H1 (cell line): ENCODE measurements at regions not wholly inside any gene's neighbourhood (a gene's known extent, or its start where the extent isn't known, plus 50 kb on each side); places are given as distances from the start of the nearest gene placed in this dataset.

Experiments used
- CTCF ChIA-PET: fragments of 300-600 bp; sonication (Branson Sonifier 250); formaldehyde crosslinking; loops from one replicate; lab custom pipeline; 2021; ENCODE audit not compliant: partially characterized antibody; lab: Charles Lee
- POLR2A ChIA-PET: fragments of 300-600 bp; sonication (Branson Sonifier 250); formaldehyde crosslinking; loops from one replicate; lab custom pipeline; 2021; ENCODE audit warnings: inconsistent platforms; ENCODE audit not compliant: partially characterized antibody; lab: Charles Lee
- DNase-seq, 2 experiments: peaks; one replicate each; pipeline versions ENCODE4 v3.0.0 to v3.0.0-alpha.2; 2010 to 2022; ENCODE audit warnings: low spot score in 2 of 2, low read depth in 1 of 2, mixed read lengths in 1 of 2
- FAIRE-seq: peaks from 2 replicates; lab custom pipeline; 2011; peaks lifted over from hg19 to GRCh38; lab: Jason Lieb, UNC
- H2AFZ ChIP-seq: 2 replicates; pipeline ENCODE4 v1.8.1; 2012; ENCODE audit warnings: low read length, inconsistent platforms
- H2AK5ac ChIP-seq: 2 replicates; pipeline ENCODE4 v1.6.1; 2013; ENCODE audit warnings: low read depth, low read length
- H2BK120ac ChIP-seq: replicated peaks from 2 replicates; pipeline ENCODE3; 2013; ENCODE audit warnings: low read depth, low read length, inconsistent platforms
- H2BK12ac ChIP-seq: 2 replicates; pipeline ENCODE4 v1.6.1; 2013; ENCODE audit warnings: low read depth, low read length
- H2BK15ac ChIP-seq: 2 replicates; pipeline ENCODE4 v1.6.1; 2013; ENCODE audit warnings: low read length
- H2BK20ac ChIP-seq: 2 replicates; pipeline ENCODE4 v1.6.1; 2013; ENCODE audit warnings: low read length
- H2BK5ac ChIP-seq: 2 replicates; pipeline ENCODE4 v1.6.1; 2013; ENCODE audit warnings: low read depth, low read length
- H3K14ac ChIP-seq: 2 replicates; pipeline ENCODE4 v1.6.1; 2013; ENCODE audit warnings: inconsistent platforms; ENCODE audit not compliant: insufficient read length
- H3K18ac ChIP-seq: 2 replicates; pipeline ENCODE4 v1.6.1; 2013; ENCODE audit warnings: low read length; ENCODE audit errors: extremely low read depth
- H3K23ac ChIP-seq: 2 replicates; pipeline ENCODE4 v1.6.1; 2013; ENCODE audit warnings: inconsistent platforms; ENCODE audit not compliant: insufficient read length
- H3K23me2 ChIP-seq: 2 replicates; pipeline ENCODE4 v1.6.1; 2013; ENCODE audit warnings: low read depth, low read length
- H3K27ac ChIP-seq: 2 replicates; pipeline ENCODE4 v1.6.1; 2011; ENCODE audit warnings: low read depth, low read length, inconsistent platforms
- H3K27me3 ChIP-seq, 4 experiments: replicated peaks in 1 of 4; 1 replicate in 1 of 4; 2 replicates in 3 of 4; pipeline versions ENCODE4 v1.6.1 to v1.8.1; 2011 to 2013; ENCODE audit warnings: low read length in 3 of 4, mild to moderate bottlenecking in 3 of 4, inconsistent platforms in 2 of 4, mixed read lengths in 2 of 4, moderate library complexity in 1 of 4; ENCODE audit not compliant: control insufficient read depth in 3 of 4, insufficient read depth in 3 of 4; ENCODE audit errors: extremely low read depth in 1 of 4
- H3K36me3 ChIP-seq, 4 experiments: 2 replicates each; pipeline versions ENCODE4 v1.6.1 to v1.8.1; 2011 to 2013; ENCODE audit warnings: mild to moderate bottlenecking in 4 of 4, low read length in 3 of 4, moderate library complexity in 2 of 4, control low read depth in 1 of 4, inconsistent platforms in 1 of 4; ENCODE audit not compliant: insufficient read depth in 4 of 4, control insufficient read depth in 2 of 4
- H3K4ac ChIP-seq: replicated peaks from 2 replicates; pipeline ENCODE3; 2013; ENCODE audit warnings: low read length, low read depth, mixed read lengths, inconsistent platforms; ENCODE audit not compliant: insufficient read length
- H3K4me1 ChIP-seq, 4 experiments: replicated peaks in 1 of 4; 1 replicate in 1 of 4; 2 replicates in 3 of 4; pipeline versions ENCODE4 v1.6.1 to v1.8.1; 2011 to 2013; ENCODE audit warnings: low read length in 3 of 4, inconsistent platforms in 2 of 4, mixed read lengths in 1 of 4; ENCODE audit not compliant: insufficient read depth in 4 of 4, control insufficient read depth in 3 of 4
- H3K4me2 ChIP-seq, 2 experiments: 2 replicates each; pipeline versions ENCODE4 v1.6.1 to v1.8.1; 2011 to 2013; ENCODE audit warnings: low read depth in 2 of 2, low read length in 2 of 2, control low read depth in 1 of 2, inconsistent platforms in 1 of 2, mild to moderate bottlenecking in 1 of 2; ENCODE audit not compliant: insufficient read depth in 1 of 2
- H3K4me3 ChIP-seq, 4 experiments: fragments of 200-600, 300-600 bp in 1 of 4; sonication (generic), shearing (Covaris generic), sonication (Bioruptor Twin) in 1 of 4; 2 replicates each; pipeline versions ENCODE4 v1.5.1 to v1.8.1; 2011 to 2016; ENCODE audit warnings: low read length in 4 of 4, low read depth in 3 of 4, control low read depth in 2 of 4, inconsistent platforms in 2 of 4, mild to moderate bottlenecking in 2 of 4, mixed read lengths in 1 of 4, moderate library complexity in 1 of 4; ENCODE audit not compliant: insufficient read depth in 2 of 4; ENCODE audit errors: extremely low read depth in 1 of 4
- H3K56ac ChIP-seq: replicated peaks from 2 replicates; pipeline ENCODE3; 2013; ENCODE audit warnings: low read depth, mild to moderate bottlenecking, mixed read lengths, low read length, inconsistent platforms; ENCODE audit not compliant: insufficient read length
- H3K79me1 ChIP-seq: 2 replicates; pipeline ENCODE4 v1.6.1; 2013; ENCODE audit warnings: low read depth, low read length, control low read depth
- H3K79me2 ChIP-seq, 2 experiments: 2 replicates each; pipeline versions ENCODE4 v1.6.1 to v1.8.1; 2012 to 2013; ENCODE audit warnings: low read length in 2 of 2, mild to moderate bottlenecking in 2 of 2, inconsistent platforms in 1 of 2; ENCODE audit not compliant: insufficient read depth in 2 of 2, control insufficient read depth in 1 of 2
- H3K9ac ChIP-seq, 4 experiments: replicated peaks in 1 of 4; 1 replicate in 1 of 4; 2 replicates in 3 of 4; pipeline versions ENCODE4 v1.6.1 to v1.8.1; 2011 to 2013; ENCODE audit warnings: low read depth in 3 of 4, low read length in 3 of 4, control low read depth in 2 of 4, mild to moderate bottlenecking in 2 of 4, moderate library complexity in 2 of 4, inconsistent platforms in 1 of 4; ENCODE audit errors: extremely low read depth in 1 of 4
- H3K9me3 ChIP-seq, 2 experiments: 2 replicates each; pipeline versions ENCODE4 v1.6.1 to v1.8.1; 2012 to 2013; ENCODE audit warnings: mild to moderate bottlenecking in 2 of 2, moderate library complexity in 2 of 2, control low read depth in 1 of 2, inconsistent platforms in 1 of 2, low read depth in 1 of 2, low read length in 1 of 2, mixed read lengths in 1 of 2; ENCODE audit not compliant: insufficient read depth in 2 of 2
- H4K20me1 ChIP-seq, 2 experiments: replicated peaks in 1 of 2; 2 replicates each; pipeline versions ENCODE3 to v1.8.1; 2011 to 2013; ENCODE audit warnings: inconsistent platforms in 2 of 2, low read length in 2 of 2, mild to moderate bottlenecking in 1 of 2; ENCODE audit not compliant: insufficient read depth in 2 of 2, control insufficient read depth in 1 of 2
- H4K5ac ChIP-seq: 2 replicates; pipeline ENCODE4 v1.6.1; 2013; ENCODE audit warnings: low read length, low read depth, mixed read lengths, inconsistent platforms; ENCODE audit not compliant: insufficient read length
- H4K8ac ChIP-seq: 2 replicates; pipeline ENCODE4 v1.8.0; 2013; ENCODE audit warnings: mild to moderate bottlenecking, moderate library complexity, low read length, inconsistent platforms; ENCODE audit not compliant: insufficient read depth; ENCODE audit errors: extremely low read depth
- H4K91ac ChIP-seq: replicated peaks from 2 replicates; pipeline ENCODE3; 2013; ENCODE audit warnings: low read length, mixed read lengths, inconsistent platforms; ENCODE audit not compliant: insufficient read length
- EGR1 ChIP-seq: IDR thresholded peaks from 2 replicates; pipeline ENCODE4 v1.6.1; 2011; ENCODE audit warnings: low read depth, low read length, borderline replicate concordance
- NRF1 ChIP-seq: IDR thresholded peaks from 2 replicates; pipeline ENCODE4 v1.6.1; 2011; ENCODE audit warnings: mild to moderate bottlenecking, low read depth, low read length, improper control_type of control experiment
- SUZ12 ChIP-seq: fragments of 200-600 bp; sonication (generic); IDR thresholded peaks from 2 replicates; pipeline ENCODE4 v1.6.1; 2012; ENCODE audit warnings: mild to moderate bottlenecking, inconsistent platforms, low read length, moderate library complexity, mixed read lengths
- ZNF274 ChIP-seq: IDR thresholded peaks from 2 replicates; pipeline ENCODE4 v1.7.0; 2012; ENCODE audit warnings: low read length, borderline replicate concordance; ENCODE audit errors: extremely low read depth
- WGBS, 2 experiments: shearing (Covaris generic) in 1 of 2; methylation state at CpG; one replicate each; pipeline versions ENCODE4 v1.1.6 to v1.1.7; 2013 to 2015; ENCODE audit warnings: low lambda C conversion rate in 2 of 2, mixed read lengths in 2 of 2, inconsistent platforms in 1 of 2, low coverage in 1 of 2, missing lambda C conversion rate in 1 of 2; ENCODE audit not compliant: insufficient replicate concordance in 2 of 2, insufficient coverage in 1 of 2, insufficient read length in 1 of 2; ENCODE audit errors: extremely low coverage in 1 of 2, missing lambda C conversion rate in 1 of 2; 5-methylcytosine and 5-hydroxymethylcytosine counted together
- TF ChIP-seq, protein P1 (sequence below), 3 experiments: IDR thresholded peaks; 1 replicate in 2 of 3; 2 replicates in 1 of 3; pipeline versions ENCODE4 v1.5.1 to v1.6.1; 2011; ENCODE audit warnings: low read length in 3 of 3, mild to moderate bottlenecking in 3 of 3, inconsistent platforms in 2 of 3, low read depth in 1 of 3, moderate library complexity in 1 of 3; ENCODE audit not compliant: insufficient read depth in 1 of 3; ENCODE audit errors: control extremely low read depth in 1 of 3

DNA sequence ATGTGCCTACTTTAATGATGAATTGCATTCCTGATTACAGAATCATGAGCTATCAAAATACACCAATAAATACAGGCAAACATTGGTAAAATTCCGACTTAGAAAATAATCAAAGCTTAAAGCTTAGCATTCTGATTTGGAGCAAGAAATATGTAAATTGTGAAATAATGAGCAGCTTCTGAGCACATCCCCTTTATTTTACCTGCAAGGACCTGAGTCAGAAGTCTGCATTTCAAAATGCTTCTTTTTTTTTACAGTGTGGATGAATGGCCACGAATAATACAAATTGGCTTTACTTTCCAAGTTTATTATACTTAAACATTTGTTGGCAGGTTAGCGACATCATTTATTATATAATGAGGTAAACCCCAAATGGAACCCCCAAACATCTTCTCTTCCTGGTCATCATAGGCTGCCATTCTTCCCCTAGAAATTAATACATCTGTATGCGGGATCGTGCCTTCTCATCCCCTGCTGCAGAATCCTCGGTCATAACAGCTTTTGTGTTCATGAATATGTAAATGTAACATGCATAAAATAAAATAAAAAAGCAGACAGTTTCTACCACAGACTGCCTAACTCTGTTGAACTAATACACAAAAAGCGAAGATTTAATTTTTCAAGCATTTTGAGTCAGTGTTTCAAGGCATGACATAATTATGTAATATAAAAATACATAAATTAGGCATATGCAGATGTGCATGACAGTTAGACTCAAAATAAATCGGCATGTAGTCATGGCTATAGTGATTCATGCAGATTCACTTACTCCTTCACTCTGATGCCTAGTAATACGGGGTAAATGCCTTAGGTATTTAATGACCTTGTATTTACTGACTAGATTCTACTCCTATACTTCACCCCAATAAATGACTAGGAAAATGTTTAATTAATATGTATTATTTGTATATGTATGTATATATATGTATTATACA, 339.7 kb downstream of the USP25 start:
- TF ChIP-seq ZNF274 (no peak), EGR1 (no peak), NRF1 (no peak), SUZ12 (no peak)
- TF ChIP-seq, protein P1, sequence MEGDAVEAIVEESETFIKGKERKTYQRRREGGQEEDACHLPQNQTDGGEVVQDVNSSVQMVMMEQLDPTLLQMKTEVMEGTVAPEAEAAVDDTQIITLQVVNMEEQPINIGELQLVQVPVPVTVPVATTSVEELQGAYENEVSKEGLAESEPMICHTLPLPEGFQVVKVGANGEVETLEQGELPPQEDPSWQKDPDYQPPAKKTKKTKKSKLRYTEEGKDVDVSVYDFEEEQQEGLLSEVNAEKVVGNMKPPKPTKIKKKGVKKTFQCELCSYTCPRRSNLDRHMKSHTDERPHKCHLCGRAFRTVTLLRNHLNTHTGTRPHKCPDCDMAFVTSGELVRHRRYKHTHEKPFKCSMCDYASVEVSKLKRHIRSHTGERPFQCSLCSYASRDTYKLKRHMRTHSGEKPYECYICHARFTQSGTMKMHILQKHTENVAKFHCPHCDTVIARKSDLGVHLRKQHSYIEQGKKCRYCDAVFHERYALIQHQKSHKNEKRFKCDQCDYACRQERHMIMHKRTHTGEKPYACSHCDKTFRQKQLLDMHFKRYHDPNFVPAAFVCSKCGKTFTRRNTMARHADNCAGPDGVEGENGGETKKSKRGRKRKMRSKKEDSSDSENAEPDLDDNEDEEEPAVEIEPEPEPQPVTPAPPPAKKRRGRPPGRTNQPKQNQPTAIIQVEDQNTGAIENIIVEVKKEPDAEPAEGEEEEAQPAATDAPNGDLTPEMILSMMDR (IDR thresholded peaks at IDR 0.05; ENCODE audit: control extremely low read depth in 1 of 3, insufficient read depth in 1 of 3, low read depth in 1 of 3, low read length in 3 of 3): no peak
- Histone ChIP-seq H3K36me3 (no peaks in the 10 kb centered on the region), H2BK15ac (no peak overlapping the region), H2BK20ac (no peak overlapping the region), H4K91ac (no peak overlapping the region), H3K56ac (no peak overlapping the region), H3K4me2 (no peak overlapping the region), H3K23me2 (no peaks in the 10 kb centered on the region), H3K27me3 (no peaks in the 10 kb centered on the region), H3K79me2 (no peaks in the 10 kb centered on the region), H4K5ac (no peak overlapping the region), H2AK5ac (no peak overlapping the region), H4K8ac (no peak overlapping the region), H3K9ac (no peak overlapping the region), H3K14ac (no peak overlapping the region), H3K23ac (no peak overlapping the region), H3K9me3 (no peaks in the 10 kb centered on the region), H3K79me1 (no peaks in the 10 kb centered on the region), H3K4me1 (peaks cover 0 to 4% (median 0%) of the 10 kb centered on the region in 4 experiments; a peak in 1 of 7 replicates), H3K27ac (no peak overlapping the region), H3K4ac (no peak overlapping the region), H2AFZ (no peak overlapping the region), H2BK12ac (no peak overlapping the region), H4K20me1 (no peaks in the 10 kb centered on the region), H3K18ac (no peak overlapping the region), H3K4me3 (no peak overlapping the region), H2BK5ac (no peak overlapping the region), H2BK120ac (no peak overlapping the region)
- FAIRE-seq: no peak
- ChIA-PET CTCF (interaction anchor here (0.8 to 1.7 kb wide), 2 partner anchors 12 to 19 kb away, joined by 3 read pairs; no protein-coding TSS in a partner anchor), POLR2A (no interaction called here)
- WGBS, 2 experiments: 92% methylated on average over 9 of the region's 9 CpGs; no CpG with 5 or more reads in 1 of the 2 experiments
- DNase-seq: no peak
